ENCODE measurements at regions not wholly inside any gene's neighbourhood (a gene's known extent, or its start where the extent isn't known, plus 50 kb on each side); places are given as distances from the start of the nearest gene placed in this dataset.

DNA sequence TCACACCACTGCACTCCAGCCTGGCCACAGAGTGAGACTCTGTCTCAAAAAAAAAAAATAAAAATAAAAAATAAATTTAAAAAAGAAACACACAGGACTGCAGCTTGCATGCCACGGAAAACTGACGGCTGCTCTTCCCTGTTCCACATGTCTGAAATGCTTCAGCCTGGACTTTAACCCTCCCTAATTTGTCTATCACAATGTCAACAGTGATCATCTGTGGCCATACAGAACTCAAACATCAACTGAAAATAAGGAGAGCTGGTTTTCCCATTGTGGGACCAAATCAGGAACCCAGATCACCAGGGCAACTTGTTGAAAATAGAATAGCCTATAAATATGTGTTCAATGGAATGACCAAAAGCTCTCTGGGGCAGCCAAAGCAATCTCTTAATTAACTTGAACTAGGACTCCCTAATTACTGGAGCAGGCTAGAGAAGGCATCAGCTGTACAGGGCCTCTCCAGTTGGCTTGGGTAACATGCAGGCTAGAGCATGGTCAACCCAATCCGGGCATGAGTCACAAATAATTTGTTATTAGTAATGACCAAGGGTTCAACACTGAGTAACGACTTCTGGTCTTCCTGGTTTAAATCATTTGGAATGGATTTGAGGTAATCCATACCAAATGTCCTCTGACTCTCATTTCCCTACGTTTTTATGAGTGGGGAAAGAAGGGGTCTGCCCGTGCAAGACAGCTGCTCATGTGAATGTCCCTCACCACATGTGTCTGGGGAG is 62.7 kb upstream of the KAZN start (continued):
- TF ChIP-seq ZNF296 (CRISPR knock-in tag; conservative IDR thresholded peaks at IDR 0.05) (no peak), RXRB (CRISPR knock-in tag; IDR thresholded peaks at IDR 0.05; ENCODE audit: borderline replicate concordance) (peak; percentile 30; the same call in 1 of the 2 replicates), HOXA3 (CRISPR knock-in tag; IDR thresholded peaks at IDR 0.05) (no peak), HNF4G (IDR thresholded peaks at IDR 0.05; ENCODE audit: borderline replicate concordance, low read depth, low read length) (peak; percentile 67), HNF4G (CRISPR knock-in tag; IDR thresholded peaks at IDR 0.05; ENCODE audit: borderline replicate concordance, low read depth) (peak; percentile 52; the same call in 1 of the 2 replicates), SNRNP70 (IDR thresholded peaks at IDR 0.05; ENCODE audit: low read depth, low read length) (no peak), PLRG1 (conservative IDR thresholded peaks at IDR 0.05) (no peak), RFXAP (CRISPR knock-in tag; IDR thresholded peaks at IDR 0.05; ENCODE audit: borderline replicate concordance) (no peak), PCBP1 (IDR thresholded peaks at IDR 0.05; ENCODE audit: borderline replicate concordance, low read depth, low read length) (no peak), EHMT2 (IDR thresholded peaks at IDR 0.05; ENCODE audit: borderline replicate concordance, low read depth, low read length) (peak; percentile 86; the same call in 1 of the 2 replicates), SCMH1 (CRISPR knock-in tag; IDR thresholded peaks at IDR 0.05; ENCODE audit: borderline replicate concordance) (no peak)
- TF ChIP-seq, protein P1, sequence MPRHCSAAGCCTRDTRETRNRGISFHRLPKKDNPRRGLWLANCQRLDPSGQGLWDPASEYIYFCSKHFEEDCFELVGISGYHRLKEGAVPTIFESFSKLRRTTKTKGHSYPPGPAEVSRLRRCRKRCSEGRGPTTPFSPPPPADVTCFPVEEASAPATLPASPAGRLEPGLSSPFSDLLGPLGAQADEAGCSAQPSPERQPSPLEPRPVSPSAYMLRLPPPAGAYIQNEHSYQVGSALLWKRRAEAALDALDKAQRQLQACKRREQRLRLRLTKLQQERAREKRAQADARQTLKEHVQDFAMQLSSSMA (CRISPR knock-in tag; IDR thresholded peaks at IDR 0.05) = no peak
- TF ChIP-seq, protein P2, sequence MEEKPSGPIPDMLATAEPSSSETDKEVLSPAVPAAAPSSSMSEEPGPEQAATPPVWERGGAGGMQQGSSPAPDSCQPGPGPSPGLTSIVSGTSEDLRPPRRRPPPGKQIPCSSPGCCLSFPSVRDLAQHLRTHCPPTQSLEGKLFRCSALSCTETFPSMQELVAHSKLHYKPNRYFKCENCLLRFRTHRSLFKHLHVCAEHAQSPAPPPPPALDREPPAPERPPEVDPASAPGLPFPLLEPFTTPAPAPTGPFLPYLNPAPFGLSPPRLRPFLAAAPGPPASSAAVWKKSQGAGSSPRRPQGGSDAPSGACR (CRISPR knock-in tag; IDR thresholded peaks at IDR 0.05) = no peak
- TF ChIP-seq, protein P3, sequence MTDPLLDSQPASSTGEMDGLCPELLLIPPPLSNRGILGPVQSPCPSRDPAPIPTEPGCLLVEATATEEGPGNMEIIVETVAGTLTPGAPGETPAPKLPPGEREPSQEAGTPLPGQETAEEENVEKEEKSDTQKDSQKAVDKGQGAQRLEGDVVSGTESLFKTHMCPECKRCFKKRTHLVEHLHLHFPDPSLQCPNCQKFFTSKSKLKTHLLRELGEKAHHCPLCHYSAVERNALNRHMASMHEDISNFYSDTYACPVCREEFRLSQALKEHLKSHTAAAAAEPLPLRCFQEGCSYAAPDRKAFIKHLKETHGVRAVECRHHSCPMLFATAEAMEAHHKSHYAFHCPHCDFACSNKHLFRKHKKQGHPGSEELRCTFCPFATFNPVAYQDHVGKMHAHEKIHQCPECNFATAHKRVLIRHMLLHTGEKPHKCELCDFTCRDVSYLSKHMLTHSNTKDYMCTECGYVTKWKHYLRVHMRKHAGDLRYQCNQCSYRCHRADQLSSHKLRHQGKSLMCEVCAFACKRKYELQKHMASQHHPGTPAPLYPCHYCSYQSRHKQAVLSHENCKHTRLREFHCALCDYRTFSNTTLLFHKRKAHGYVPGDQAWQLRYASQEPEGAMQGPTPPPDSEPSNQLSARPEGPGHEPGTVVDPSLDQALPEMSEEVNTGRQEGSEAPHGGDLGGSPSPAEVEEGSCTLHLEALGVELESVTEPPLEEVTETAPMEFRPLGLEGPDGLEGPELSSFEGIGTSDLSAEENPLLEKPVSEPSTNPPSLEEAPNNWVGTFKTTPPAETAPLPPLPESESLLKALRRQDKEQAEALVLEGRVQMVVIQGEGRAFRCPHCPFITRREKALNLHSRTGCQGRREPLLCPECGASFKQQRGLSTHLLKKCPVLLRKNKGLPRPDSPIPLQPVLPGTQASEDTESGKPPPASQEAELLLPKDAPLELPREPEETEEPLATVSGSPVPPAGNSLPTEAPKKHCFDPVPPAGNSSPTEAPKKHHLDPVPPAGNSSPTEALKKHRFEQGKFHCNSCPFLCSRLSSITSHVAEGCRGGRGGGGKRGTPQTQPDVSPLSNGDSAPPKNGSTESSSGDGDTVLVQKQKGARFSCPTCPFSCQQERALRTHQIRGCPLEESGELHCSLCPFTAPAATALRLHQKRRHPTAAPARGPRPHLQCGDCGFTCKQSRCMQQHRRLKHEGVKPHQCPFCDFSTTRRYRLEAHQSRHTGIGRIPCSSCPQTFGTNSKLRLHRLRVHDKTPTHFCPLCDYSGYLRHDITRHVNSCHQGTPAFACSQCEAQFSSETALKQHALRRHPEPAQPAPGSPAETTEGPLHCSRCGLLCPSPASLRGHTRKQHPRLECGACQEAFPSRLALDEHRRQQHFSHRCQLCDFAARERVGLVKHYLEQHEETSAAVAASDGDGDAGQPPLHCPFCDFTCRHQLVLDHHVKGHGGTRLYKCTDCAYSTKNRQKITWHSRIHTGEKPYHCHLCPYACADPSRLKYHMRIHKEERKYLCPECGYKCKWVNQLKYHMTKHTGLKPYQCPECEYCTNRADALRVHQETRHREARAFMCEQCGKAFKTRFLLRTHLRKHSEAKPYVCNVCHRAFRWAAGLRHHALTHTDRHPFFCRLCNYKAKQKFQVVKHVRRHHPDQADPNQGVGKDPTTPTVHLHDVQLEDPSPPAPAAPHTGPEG (CRISPR knock-in tag; IDR thresholded peaks at IDR 0.05) = no peak
- TF ChIP-seq, protein P4, sequence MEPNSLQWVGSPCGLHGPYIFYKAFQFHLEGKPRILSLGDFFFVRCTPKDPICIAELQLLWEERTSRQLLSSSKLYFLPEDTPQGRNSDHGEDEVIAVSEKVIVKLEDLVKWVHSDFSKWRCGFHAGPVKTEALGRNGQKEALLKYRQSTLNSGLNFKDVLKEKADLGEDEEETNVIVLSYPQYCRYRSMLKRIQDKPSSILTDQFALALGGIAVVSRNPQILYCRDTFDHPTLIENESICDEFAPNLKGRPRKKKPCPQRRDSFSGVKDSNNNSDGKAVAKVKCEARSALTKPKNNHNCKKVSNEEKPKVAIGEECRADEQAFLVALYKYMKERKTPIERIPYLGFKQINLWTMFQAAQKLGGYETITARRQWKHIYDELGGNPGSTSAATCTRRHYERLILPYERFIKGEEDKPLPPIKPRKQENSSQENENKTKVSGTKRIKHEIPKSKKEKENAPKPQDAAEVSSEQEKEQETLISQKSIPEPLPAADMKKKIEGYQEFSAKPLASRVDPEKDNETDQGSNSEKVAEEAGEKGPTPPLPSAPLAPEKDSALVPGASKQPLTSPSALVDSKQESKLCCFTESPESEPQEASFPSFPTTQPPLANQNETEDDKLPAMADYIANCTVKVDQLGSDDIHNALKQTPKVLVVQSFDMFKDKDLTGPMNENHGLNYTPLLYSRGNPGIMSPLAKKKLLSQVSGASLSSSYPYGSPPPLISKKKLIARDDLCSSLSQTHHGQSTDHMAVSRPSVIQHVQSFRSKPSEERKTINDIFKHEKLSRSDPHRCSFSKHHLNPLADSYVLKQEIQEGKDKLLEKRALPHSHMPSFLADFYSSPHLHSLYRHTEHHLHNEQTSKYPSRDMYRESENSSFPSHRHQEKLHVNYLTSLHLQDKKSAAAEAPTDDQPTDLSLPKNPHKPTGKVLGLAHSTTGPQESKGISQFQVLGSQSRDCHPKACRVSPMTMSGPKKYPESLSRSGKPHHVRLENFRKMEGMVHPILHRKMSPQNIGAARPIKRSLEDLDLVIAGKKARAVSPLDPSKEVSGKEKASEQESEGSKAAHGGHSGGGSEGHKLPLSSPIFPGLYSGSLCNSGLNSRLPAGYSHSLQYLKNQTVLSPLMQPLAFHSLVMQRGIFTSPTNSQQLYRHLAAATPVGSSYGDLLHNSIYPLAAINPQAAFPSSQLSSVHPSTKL (CRISPR knock-in tag; IDR thresholded peaks at IDR 0.05) = peak; percentile 55; the same call in 1 of the 2 replicates
- TF ChIP-seq, protein P5, sequence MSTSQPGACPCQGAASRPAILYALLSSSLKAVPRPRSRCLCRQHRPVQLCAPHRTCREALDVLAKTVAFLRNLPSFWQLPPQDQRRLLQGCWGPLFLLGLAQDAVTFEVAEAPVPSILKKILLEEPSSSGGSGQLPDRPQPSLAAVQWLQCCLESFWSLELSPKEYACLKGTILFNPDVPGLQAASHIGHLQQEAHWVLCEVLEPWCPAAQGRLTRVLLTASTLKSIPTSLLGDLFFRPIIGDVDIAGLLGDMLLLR (CRISPR knock-in tag; IDR thresholded peaks at IDR 0.05) = no peak
